D721Med (cell line): ENCODE measurements at regions not wholly inside any gene's neighbourhood (a gene's known extent, or its start where the extent isn't known, plus 50 kb on each side); places are given as distances from the start of the nearest gene placed in this dataset.

Experiments
- DNase-seq: peaks from one replicate; pipeline ENCODE4 v3.0.0; 2011; ENCODE audit warnings: low spot score; ENCODE audit not compliant: insufficient read length
- FAIRE-seq: peaks from 2 replicates; lab custom pipeline; 2011; peaks lifted over from hg19 to GRCh38; lab: Jason Lieb, UNC
- TF ChIP-seq, protein P1 (sequence below): IDR thresholded peaks from 2 replicates; pipeline ENCODE4 v1.5.1; 2012; ENCODE audit warnings: mild to moderate bottlenecking, control low read depth; ENCODE audit not compliant: insufficient read depth; ENCODE audit errors: missing control alignments

DNA sequence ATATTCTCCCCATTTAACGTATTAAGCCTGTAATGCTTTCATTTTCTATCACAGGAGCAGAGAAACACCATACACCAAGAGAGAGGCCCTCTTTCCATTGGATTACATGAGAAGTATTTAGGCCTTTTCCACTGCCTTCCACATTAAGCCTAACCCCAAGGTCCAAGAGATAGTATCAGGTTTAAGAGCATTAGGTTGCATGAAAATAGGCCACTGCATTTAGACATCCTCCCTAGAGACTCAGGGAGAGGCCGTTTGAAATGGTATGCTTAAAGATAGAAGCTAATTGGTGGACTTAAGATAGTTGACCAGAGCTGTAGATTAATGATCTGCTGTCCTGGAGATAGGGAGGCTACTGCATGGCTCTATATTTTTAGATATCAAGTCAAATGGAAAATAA, 128.5 kb upstream of the PTPRM start:
- TF ChIP-seq, protein P1, sequence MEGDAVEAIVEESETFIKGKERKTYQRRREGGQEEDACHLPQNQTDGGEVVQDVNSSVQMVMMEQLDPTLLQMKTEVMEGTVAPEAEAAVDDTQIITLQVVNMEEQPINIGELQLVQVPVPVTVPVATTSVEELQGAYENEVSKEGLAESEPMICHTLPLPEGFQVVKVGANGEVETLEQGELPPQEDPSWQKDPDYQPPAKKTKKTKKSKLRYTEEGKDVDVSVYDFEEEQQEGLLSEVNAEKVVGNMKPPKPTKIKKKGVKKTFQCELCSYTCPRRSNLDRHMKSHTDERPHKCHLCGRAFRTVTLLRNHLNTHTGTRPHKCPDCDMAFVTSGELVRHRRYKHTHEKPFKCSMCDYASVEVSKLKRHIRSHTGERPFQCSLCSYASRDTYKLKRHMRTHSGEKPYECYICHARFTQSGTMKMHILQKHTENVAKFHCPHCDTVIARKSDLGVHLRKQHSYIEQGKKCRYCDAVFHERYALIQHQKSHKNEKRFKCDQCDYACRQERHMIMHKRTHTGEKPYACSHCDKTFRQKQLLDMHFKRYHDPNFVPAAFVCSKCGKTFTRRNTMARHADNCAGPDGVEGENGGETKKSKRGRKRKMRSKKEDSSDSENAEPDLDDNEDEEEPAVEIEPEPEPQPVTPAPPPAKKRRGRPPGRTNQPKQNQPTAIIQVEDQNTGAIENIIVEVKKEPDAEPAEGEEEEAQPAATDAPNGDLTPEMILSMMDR = no peak
- DNase-seq (no peak), FAIRE-seq (no peak)

- FAIRE-seq (peak; percentile 66), DNase-seq (no peak)
- TF ChIP-seq, protein P1 = no peak
Measured at GRCh38 chr18:7447318-7448028, 119.6 kb upstream of the PTPRM start.

DNA sequence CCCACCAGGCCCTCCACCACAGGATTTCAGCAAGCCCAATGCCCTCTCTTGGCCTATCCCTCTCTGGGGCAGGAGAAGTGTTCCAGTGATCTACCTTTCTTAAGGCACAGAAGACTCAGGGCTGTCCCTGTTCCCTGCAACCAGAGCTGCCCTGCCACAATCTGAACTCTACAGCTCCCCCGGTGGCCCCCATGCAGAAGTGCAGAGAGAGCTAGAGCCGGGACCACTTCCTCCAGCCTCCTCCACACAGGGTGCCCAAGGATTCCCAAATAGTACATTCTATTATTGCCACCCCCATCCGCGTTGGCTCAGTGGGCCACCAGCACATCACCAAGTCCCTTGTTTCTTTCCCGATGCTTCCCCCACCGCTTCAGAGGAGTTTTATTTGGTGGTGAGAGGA, 114.8 kb upstream of the PTPRM start:
- TF ChIP-seq, protein P1 = peak; percentile 30
- DNase-seq (peak; percentile 58), FAIRE-seq (no peak)

GRCh38 chr18:7454429-7454828, 112.7 kb upstream of the PTPRM start:
- no peak for DNase-seq
- no peak for FAIRE-seq
- TF ChIP-seq, protein P1 = no peak

GRCh38 chr18:7456376-7456775, 110.7 kb upstream of the PTPRM start:
- FAIRE-seq = no peak
- TF ChIP-seq, protein P1 = no peak
- DNase-seq = no peak

GRCh38 chr18:7457262-7457661, 109.9 kb upstream of the PTPRM start:
- DNase-seq (no peak), FAIRE-seq (no peak)
- TF ChIP-seq, protein P1 = no peak

DNA sequence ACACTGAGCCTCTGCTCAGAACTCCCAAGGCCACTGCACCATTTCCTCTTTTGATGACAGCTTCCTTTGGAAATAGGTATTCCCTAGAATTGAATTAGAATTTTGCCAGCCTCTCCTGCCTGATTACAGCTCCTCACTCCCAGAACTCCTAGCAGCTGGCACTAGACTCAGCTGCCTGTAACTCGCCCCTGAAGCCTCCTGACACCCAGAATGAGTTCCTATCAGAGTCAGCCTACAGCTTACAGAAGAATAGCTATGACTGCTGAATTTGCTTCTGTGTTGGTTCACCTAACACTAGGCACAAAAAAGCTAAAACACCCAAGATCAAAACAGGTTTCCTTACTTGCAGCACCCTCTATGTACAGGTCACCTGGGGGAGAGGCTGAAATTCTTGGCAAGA, 108.2 kb upstream of the PTPRM start:
- TF ChIP-seq, protein P1 = no peak
- DNase-seq = no peak
- FAIRE-seq = no peak
